Neural crest cell (in vitro differentiated cells): ENCODE measurements at regions not wholly inside any gene's neighbourhood (a gene's known extent, or its start where the extent isn't known, plus 50 kb on each side); places are given as distances from the start of the nearest gene placed in this dataset.

Experiments
- DNase-seq: peaks from one replicate; pipeline ENCODE4 v3.0.0; 2021; ENCODE audit warnings: low read depth, mixed read lengths, low spot score
- H3K27ac Mint-ChIP-seq: one replicate; pipeline ENCODE4 v1.8.0; 2021; ENCODE audit warnings: mild to moderate bottlenecking, mixed read lengths; ENCODE audit not compliant: unreplicated experiment
- H3K27me3 Mint-ChIP-seq: 2 replicates; pipeline ENCODE4 v1.8.0; 2021; ENCODE audit warnings: low read depth, mild to moderate bottlenecking, mixed read lengths
- H3K36me3 Mint-ChIP-seq: 2 replicates; pipeline ENCODE4 v1.8.0; 2021; ENCODE audit warnings: low read depth, mild to moderate bottlenecking, mixed read lengths
- H3K4me1 Mint-ChIP-seq: 2 replicates; pipeline ENCODE4 v1.8.0; 2021; ENCODE audit warnings: mixed read lengths
- H3K4me3 Mint-ChIP-seq: one replicate; pipeline ENCODE4 v1.8.0; 2021; ENCODE audit warnings: mild to moderate bottlenecking, mixed read lengths
- H3K9me3 Mint-ChIP-seq: 2 replicates; pipeline ENCODE4 v1.8.0; 2021; ENCODE audit warnings: mixed read lengths
- TF ChIP-seq, protein P1 (sequence below): fragments of 200-600 bp; sonication (generic); conservative IDR thresholded peaks from 2 replicates; pipeline ENCODE4 v1.5.0; 2021; ENCODE audit warnings: antibody characterized with exemption, mild to moderate bottlenecking

- no peaks in the 10 kb centered on the region for H3K27me3 Mint-ChIP-seq
- TF ChIP-seq, protein P1, sequence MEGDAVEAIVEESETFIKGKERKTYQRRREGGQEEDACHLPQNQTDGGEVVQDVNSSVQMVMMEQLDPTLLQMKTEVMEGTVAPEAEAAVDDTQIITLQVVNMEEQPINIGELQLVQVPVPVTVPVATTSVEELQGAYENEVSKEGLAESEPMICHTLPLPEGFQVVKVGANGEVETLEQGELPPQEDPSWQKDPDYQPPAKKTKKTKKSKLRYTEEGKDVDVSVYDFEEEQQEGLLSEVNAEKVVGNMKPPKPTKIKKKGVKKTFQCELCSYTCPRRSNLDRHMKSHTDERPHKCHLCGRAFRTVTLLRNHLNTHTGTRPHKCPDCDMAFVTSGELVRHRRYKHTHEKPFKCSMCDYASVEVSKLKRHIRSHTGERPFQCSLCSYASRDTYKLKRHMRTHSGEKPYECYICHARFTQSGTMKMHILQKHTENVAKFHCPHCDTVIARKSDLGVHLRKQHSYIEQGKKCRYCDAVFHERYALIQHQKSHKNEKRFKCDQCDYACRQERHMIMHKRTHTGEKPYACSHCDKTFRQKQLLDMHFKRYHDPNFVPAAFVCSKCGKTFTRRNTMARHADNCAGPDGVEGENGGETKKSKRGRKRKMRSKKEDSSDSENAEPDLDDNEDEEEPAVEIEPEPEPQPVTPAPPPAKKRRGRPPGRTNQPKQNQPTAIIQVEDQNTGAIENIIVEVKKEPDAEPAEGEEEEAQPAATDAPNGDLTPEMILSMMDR, result no peak
- no peak overlapping the region for H3K27ac Mint-ChIP-seq
- peaks cover 15% of the 10 kb centered on the region for H3K9me3 Mint-ChIP-seq
- H3K36me3 Mint-ChIP-seq, result peaks cover 5% of the 10 kb centered on the region
- no peak overlapping the region for H3K4me3 Mint-ChIP-seq
- H3K4me1 Mint-ChIP-seq, result peaks cover 36% of the 10 kb centered on the region
- DNase-seq, result no peak
Measured at GRCh38 chr5:67311701-67312100, 115.1 kb upstream of the CD180 start.

- Mint-ChIP-seq H3K27me3 (no peaks in the 10 kb centered on the region), H3K4me1 (peaks cover 41% of the 10 kb centered on the region), H3K9me3 (peaks cover 15% of the 10 kb centered on the region), H3K27ac (no peak overlapping the region), H3K36me3 (peaks cover 5% of the 10 kb centered on the region), H3K4me3 (no peak overlapping the region)
- no peak for DNase-seq
- TF ChIP-seq, protein P1, result no peak
Measured at GRCh38 chr5:67311208-67311607, 114.6 kb upstream of the CD180 start.

DNA sequence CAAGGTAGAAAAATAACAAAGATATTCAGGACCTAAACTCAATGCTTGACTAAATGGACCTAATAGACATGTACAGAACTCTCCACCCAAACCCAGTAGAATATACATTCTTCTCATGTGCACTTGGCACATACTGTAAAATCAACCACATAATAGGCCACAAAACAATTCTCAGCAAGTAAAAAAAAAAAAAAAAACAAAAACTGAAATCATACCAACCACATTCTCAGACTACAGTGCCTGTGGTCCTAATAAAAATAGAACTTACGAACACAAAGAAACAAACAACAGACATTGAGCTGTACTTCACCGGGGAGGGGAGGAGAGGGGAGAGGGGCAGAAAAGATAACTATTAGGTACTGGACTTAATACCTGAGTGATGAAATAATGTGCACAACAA is 114.1 kb upstream of the CD180 start:
- TF ChIP-seq, protein P1, result no peak
- Mint-ChIP-seq H3K4me1 (peaks cover 43% of the 10 kb centered on the region), H3K9me3 (peaks cover 15% of the 10 kb centered on the region), H3K4me3 (no peak overlapping the region), H3K27me3 (no peaks in the 10 kb centered on the region), H3K27ac (no peak overlapping the region), H3K36me3 (peaks cover 5% of the 10 kb centered on the region)
- no peak for DNase-seq

- TF ChIP-seq, protein P1, result no peak
- H3K9me3 Mint-ChIP-seq, result peaks cover 15% of the 10 kb centered on the region
Measured at GRCh38 chr5:67310169-67310568, 113.6 kb upstream of the CD180 start.

DNA sequence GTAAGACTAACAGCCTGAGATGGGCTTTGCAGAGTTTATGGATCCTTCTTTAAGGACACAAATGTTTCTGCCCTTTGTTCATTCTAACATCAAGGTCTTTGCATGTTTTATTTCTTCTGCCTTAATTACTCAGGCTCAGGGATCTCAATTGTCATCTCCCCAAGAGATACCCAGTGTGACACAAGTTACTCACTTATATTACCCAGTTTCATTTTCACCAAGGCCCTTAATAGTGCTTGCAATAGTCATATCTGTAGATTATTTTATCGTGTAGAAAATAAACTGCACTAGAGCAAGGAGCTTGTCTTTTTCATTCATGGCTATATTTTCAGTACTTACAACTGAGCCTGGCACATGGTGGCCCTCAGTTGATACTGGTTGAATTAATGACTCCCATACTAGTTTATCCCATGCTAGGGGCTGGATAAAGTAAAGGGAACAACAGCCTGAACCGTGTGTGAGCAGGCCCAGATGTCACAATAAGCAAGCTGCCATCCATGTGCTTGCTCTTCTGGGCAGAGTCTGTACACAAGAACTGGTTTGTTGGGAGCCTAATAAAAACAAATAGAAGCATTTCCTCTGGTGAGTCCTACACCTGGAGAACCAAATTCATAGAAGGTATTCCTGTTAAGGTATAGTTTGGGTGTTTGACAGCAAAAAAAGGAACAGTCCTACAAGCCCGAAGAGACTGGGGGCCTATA is 112.5 kb upstream of the CD180 start:
- Mint-ChIP-seq H3K36me3 (peaks cover 5% of the 10 kb centered on the region), H3K27me3 (no peaks in the 10 kb centered on the region), H3K4me1 (peaks cover 34% of the 10 kb centered on the region), H3K4me3 (no peak overlapping the region), H3K9me3 (peaks cover 15% of the 10 kb centered on the region), H3K27ac (no peak overlapping the region)
- TF ChIP-seq, protein P1, result no peak
- no peak for DNase-seq

More at GRCh38 chr5:67310169-67310568, 113.6 kb upstream of the CD180 start:
- peaks cover 5% of the 10 kb centered on the region for H3K36me3 Mint-ChIP-seq
- no peak for DNase-seq
- peaks cover 42% of the 10 kb centered on the region for H3K4me1 Mint-ChIP-seq
- no peak overlapping the region for H3K27ac Mint-ChIP-seq
- H3K4me3 Mint-ChIP-seq, result no peak overlapping the region
- H3K27me3 Mint-ChIP-seq, result no peaks in the 10 kb centered on the region
